Medulla oblongata (tissue), 1 donor: ENCODE measurements at regions not wholly inside any gene's neighbourhood (a gene's known extent, or its start where the extent isn't known, plus 50 kb on each side); places are given as distances from the start of the nearest gene placed in this dataset.
"Not testable (repeated sequence)": the region's sequence is repeated elsewhere in the genome, so short reads cannot be mapped to it uniquely, and the experiment has no call there.

Experiments used
- DNase-seq: peaks from one replicate; pipeline ENCODE4 v3.0.0-alpha.2; 2015; ENCODE audit errors: extremely low spot score

- not testable (repeated sequence) for DNase-seq
Observed at GRCh38 chrX:63179852-63180251, 171.3 kb downstream of the SPIN4 start.

- DNase-seq = not testable (repeated sequence)
Observed at GRCh38 chrX:63176578-63176977, 174.6 kb downstream of the SPIN4 start.

GRCh38 chrX:63173841-63174718 lies 177.1 kb downstream of the SPIN4 start:
- not testable (repeated sequence) for DNase-seq

GRCh38 chrX:63169416-63169815 lies 181.7 kb downstream of the SPIN4 start:
- DNase-seq = not testable (repeated sequence)

- DNase-seq = not testable (repeated sequence)
Observed at GRCh38 chrX:63168949-63169348, 182.2 kb downstream of the SPIN4 start.

GRCh38 chrX:63167002-63167401 lies 184.1 kb downstream of the SPIN4 start:
- DNase-seq = not testable (repeated sequence)

- DNase-seq = not testable (repeated sequence)
Observed at GRCh38 chrX:63160994-63161393, 190.1 kb downstream of the SPIN4 start.

GRCh38 chrX:63160340-63160739 lies 190.8 kb downstream of the SPIN4 start:
- not testable (repeated sequence) for DNase-seq

GRCh38 chrX:63145526-63145925 lies 205.6 kb downstream of the SPIN4 start:
- not testable (repeated sequence) for DNase-seq

- DNase-seq = not testable (repeated sequence)
Observed at GRCh38 chrX:63142588-63142987, 208.5 kb downstream of the SPIN4 start.

- not testable (repeated sequence) for DNase-seq
Observed at GRCh38 chrX:63135859-63136258, 215.3 kb downstream of the SPIN4 start.

GRCh38 chrX:63128509-63128908 lies 222.6 kb downstream of the SPIN4 start:
- peak; percentile 7 for DNase-seq

GRCh38 chrX:63115196-63115595 lies 235.9 kb downstream of the SPIN4 start:
- no peak for DNase-seq

GRCh38 chrX:63101879-63102620 lies 249.1 kb downstream of the SPIN4 start:
- no peak for DNase-seq

- no peak for DNase-seq
Observed at GRCh38 chrX:63058204-63058603, 292.9 kb downstream of the SPIN4 start.

GRCh38 chrX:63050225-63050624 lies 300.9 kb downstream of the SPIN4 start:
- no peak for DNase-seq

- DNase-seq = no peak
Observed at GRCh38 chrX:63032811-63033210, 318.3 kb downstream of the SPIN4 start.

GRCh38 chrX:63013549-63013948 lies 337.6 kb downstream of the SPIN4 start:
- no peak for DNase-seq

GRCh38 chrX:63012574-63012973 lies 338.6 kb downstream of the SPIN4 start:
- DNase-seq = peak; percentile 1

- not testable (repeated sequence) for DNase-seq
Observed at GRCh38 chrX:63000196-63000595, 350.9 kb downstream of the SPIN4 start.
